GM21447 (cell line): ENCODE measurements at regions not wholly inside any gene's neighbourhood (a gene's known extent, or its start where the extent isn't known, plus 50 kb on each side); places are given as distances from the start of the nearest gene placed in this dataset.
"Not testable (repeated sequence)": the region's sequence is repeated elsewhere in the genome, so short reads cannot be mapped to it uniquely, and the experiment has no call there.

Experiments used
- ATAC-seq: cut with Tn5 transposase; IDR thresholded peaks from one replicate; pipeline ENCODE4 v1.9.1; 2021; ENCODE audit not compliant: unreplicated experiment

DNA sequence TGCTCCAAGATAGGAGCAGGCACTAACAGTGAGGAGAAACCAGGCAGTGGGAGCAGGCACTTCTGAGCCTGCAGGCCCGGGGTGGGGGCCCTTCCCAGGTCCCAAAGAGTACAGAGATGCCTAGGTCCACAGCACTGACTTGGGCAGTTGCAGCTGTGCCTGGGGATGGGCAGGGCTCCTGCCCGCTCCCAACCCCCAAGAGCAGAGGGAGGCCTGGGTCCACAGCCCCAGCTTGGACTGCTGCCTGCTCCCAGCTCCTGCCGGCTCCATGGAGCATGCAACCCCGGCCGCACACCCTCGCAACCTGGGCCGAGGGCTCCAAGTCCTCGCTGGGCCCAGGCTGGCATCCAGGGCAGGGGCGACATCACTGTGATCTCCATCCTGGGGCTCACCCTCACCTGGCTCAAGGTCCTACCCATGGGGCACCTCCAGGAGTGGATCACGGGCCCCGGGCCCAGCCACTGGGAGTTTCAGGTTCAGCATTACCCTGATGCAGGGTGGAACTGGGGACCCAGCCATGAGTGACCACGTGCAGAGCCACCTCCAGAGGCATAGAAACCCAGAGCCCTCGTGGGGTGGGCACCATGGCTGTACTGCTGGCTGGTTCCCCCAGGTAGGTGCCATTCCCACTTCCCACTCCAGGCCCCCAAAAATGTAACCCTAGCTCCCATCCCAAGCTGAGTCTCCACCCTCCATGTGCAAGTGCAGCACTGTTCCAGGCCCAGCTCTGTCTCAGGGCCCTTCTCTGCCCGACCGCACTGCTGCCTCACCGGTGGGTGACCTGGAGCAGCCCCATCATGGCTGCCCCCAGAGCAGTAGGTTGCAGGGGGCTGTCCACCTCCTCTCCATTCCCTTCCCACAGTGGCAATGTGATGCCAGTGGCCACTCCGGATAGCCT is 325.6 kb downstream of the NR4A2 start:
- ATAC-seq: no peak

DNA sequence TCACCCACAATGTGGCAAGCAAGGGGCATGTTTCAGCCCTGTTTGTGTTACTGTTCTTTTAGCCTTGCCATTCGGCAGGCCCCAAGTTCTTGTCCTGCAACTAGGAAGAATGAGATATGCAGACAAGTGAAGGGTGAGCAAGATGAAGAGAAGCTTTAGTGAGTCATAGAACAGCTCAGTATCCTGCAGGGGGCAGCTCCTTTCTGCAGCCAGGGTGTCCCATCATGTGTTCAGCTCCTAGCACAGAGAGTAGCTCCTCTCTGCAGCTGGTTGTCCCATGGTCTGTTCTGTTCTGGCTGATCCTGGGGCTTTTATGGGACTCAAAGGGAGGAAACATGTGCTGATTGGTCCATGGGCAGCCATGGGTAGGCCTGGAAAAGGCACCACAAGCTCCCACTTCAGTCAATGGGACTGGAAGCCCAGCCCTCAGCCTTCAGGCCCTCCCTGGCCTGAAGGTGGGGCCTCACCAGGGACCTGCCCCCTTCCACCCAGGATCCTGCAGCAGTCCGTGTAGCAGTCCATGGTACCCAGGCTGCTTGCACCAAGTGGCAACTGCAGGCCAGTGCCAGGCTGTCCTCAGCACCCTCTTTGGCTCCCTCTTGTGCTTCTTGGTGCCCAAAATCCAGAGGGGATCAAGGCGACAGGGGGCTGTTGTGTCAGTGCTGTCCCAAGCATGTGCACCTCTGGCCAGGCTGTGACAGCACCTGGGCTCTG is 326.4 kb downstream of the NR4A2 start:
- ATAC-seq: no peak

DNA sequence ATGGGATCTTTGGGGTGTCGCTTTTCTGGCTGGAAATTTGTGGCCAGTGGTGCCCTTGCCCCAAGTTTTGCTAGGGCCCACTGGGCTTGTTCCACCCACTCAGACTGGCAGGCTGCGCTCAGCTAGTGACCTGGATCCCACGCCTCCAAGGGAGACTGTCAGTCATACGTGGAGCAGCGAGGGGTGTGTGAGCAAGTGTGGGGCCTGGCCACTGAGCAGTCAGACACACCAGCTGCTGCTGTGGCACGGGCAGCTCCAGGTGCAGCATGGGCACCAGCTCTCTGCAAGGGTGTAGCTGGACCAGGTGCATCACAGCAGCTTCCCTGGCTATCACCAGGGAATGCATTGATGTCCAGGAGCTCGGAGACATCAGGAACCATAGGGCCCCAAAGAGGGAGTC is 327.0 kb downstream of the NR4A2 start:
- ATAC-seq: no peak

DNA sequence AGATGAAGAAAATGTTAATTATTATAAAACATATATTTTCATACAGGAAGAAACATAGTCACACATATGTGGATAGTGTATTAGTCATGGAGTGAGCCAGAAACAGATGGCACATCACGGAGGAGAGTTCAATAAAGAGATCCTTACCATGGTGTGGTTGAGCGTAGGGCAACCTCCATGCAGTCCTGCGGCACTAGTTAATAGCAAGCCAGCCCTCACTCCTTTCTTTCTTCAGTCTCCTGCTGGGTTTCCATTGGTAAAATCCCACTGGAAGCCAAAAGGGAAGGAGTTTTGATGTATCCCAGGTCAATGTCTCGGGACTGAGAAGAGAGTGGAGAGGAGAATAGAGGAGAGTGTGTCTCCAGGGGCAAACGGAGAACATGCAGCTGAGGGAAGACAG is 328.1 kb downstream of the NR4A2 start:
- no peak for ATAC-seq

DNA sequence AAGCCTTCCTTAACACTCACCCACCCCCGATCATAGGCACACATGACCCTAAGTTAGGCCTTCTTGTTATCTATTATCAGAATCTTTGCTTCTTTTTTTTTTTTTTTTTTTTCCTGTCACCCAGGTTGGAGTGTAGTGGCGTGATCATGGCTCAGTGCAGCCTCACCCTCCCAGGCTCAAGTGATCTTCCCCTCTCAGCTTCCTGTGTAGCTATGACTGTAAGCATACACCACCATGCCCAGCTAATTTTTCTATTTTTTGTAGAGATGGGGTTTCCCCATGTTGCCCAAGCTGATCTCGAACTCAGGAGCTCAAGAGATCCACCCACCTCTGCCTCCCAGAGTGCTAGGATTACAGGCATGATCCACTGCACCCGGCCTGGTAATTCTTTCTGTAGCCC is 328.7 kb downstream of the NR4A2 start:
- no peak for ATAC-seq

DNA sequence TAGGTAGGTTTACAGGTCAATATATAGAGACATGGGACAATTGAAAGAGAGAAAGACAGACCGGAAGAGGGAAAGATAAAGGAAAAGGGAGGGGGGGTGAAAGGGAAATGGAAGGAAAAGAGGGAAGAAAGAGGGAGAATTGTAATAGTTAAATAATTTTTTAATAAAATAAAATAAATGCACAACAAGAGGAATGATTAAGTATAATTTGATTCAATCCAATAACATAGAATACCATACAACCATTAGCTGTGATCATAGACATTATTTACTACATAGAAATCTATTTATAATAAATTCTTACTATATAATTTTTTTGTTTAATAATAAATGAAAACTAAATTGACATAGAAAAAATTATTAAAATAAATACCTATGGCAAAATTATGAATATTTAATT is 330.7 kb downstream of the NR4A2 start:
- ATAC-seq: no peak

DNA sequence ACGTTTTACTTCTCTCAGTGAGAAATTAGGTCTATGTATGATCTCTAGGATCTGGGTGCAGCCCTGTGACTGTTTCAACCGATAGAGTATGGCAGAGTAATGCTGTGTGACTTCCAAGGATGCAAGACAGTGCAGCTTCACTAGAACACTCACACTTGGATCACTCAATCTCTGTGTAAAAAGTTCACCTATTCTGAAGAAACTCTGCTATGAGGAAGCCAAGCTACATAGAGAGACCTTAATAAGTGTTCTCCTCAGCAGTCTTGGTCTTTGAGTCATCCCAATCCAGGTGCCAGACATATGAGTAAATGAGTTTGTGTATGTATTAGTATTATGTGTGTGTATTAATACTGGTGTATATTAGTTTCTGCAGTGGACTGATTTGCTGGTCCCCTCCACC is 335.0 kb downstream of the NR4A2 start:
- no peak for ATAC-seq

DNA sequence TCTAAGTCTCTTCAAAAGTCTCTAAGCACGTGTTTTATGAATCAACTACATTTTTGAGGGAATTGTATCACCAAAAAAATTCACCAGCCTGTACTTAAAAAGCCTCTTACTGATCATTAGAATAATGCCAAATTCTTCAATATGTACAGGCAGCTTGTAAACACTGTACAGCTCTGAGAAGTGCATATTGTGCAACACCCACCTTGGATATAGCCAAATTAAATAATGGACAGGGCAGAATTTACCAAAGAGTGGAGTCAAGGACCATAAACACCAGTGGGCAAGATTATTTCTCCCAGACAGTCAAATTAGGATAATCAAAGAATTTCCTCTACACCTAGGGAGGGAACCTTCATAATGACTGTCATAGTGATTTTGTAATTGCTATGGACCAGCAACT is 338.2 kb downstream of the NR4A2 start:
- no peak for ATAC-seq

DNA sequence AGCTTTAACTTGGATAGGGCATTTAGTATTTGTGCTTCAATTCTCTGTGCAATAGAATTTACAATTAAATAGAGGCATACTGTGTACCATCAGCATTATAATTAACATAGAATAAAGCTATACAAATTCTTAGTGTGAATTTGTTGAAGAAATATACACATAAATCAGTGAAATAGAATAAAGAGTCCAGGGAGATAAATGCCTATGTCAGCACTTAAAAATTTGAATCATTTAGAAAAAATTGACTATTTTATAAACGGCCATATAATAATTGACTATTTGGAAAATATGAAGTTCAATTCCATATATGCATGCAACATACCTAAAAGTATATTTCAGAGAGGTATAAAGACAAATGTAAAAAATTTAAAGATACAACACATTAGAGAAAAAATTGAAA is 348.7 kb downstream of the NR4A2 start:
- ATAC-seq: no peak

DNA sequence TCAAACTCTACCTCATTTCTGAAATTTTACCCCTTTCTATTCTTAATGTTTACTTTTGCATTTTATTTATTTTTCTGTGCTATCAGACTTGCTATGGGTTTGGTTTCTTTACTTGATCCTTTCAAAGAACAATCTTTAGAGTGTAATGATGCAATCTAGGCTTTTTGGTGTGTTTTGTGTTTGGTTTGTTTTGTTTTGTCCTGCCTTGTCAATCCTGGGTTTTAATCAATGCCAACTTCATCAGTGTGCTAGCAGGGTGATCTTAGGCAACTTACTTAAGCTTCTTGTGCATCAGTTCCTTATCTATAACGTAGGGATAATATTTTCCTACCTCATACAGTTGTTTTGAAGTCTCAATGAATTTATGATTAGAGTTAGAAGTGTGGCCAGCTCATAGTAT is 350.4 kb downstream of the NR4A2 start:
- ATAC-seq: no peak

DNA sequence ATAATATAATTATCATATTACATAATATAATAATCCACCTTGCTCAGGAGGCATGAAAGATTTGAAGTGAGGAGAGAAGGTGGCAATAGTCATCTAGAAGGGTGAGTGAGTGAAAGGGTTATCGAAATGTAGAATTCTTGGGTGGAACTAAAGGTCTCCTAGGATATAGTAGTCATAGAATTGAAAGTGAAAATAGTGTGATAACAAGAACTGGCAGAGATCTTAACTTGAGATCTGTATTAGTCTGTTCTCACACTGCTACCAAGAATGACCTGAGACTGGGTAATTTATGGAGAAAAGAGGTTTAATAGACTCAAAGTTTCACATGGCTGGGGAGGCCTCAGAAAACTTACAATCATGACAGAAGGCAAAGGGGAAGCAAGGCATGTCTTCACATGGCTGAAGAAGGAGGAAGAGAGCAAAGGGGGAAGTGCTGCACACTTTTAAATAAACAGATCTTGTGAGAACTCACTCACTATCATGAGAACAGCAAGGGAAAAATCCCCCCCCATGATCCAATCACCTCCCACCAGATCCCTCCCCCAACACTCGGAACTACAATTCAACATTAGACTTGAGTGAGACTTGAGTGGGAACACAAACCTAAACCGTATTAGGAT is 351.5 kb downstream of the NR4A2 start:
- ATAC-seq: peak; percentile 50

DNA sequence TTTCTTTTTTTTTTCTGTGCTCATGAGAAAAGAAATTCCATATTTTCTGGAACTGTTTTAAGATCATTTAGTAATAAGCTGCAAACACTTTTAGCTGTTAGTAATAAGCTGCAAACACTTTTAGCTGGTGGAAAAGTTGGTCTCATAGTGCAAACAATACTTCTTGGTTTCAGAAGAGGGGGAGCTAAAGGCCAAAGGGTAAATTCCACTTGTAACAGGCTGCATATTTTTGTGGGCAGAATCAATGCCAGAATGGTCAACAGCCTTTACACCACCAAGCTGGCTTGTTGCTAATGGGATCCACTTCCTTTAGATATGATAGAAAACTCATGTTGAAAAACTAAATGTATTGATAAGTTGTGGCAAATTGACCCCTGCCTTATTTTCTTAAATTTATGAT is 356.8 kb downstream of the NR4A2 start:
- no peak for ATAC-seq

DNA sequence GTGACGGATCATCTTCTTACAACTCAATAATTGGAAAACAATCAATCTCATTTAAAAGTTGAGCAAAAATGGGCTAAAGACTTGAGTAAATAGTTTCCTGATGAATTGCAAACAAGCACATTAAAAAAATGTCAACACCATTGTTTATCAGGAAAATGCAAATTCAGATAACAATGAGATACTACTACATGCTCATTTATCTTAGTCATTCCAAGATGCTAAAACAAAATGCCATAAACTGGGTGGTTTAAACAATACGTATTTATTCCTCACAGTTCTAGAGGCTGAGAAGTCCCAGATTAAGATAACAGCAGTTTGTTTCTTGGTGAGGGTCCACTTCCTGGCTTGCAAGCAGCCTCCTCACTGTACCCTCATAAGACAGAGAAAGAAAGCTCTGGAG is 359.6 kb downstream of the NR4A2 start:
- ATAC-seq: no peak

DNA sequence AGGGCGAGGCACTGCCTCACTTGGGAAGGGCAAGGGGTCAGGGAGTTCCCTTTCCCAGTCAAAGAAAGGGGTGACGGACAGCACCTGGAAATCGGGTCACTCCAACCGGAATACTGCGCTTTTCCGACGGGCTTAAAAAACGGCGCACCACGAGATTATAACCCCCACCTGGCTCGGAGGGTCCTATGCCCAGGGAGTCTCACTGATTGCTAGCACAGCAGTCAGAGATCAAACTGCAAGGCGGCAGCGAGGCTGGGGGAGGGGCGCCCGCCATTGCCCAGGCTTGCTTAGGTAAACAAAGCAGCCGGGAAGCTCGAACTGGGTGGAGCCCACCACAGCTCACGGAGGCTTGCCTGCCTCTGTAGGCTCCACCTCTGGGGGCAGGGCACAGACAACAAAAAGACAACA is 366.5 kb downstream of the NR4A2 start:
- not testable (repeated sequence) for ATAC-seq

DNA sequence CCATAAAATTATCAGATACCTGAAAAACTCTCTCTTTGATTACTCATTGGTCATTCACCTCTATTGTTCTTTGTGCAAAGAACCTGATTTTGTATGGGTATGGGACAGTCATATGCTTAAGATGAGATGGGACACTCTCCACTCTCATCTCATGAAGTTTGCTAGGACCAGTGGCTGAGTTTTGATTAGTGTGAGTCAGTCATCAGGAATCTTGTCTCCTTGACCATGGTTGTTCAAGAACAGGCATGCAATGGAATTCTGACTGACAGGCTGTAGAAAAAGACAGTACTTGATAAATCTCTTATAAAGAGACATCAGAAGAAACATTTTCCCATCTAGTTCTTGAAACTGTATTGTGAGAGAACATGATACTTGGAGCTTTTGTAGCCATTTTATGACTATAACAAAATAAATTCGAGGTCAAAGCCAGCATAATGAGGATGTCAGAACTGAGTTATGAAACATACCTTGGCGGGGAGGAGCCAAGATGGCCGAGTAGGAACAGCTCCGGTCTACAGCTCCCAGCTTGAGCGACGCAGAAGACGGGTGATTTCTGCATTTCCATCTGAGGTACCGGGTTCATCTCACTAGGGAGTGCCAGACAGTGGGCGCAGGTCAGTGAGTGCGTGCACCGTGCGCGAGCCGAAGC is 367.0 kb downstream of the NR4A2 start:
- no peak for ATAC-seq

DNA sequence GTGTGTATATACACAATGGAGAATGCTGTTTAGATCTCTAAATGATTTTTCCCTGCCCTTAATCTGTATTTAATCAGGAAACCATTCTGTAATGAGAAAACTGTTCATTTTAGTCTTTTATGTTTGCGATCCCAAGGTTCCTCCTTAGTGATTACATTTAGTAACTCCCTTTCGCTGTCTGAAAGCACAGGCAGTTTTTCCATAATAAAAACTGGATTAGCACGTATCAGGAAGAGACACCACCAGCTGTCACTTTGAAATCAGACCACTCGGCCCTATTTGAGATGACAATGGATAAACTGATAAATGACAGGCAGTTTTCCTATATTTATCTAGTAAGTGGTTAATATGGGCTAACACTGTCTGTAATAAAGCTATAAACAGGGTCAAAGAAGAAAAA is 370.9 kb downstream of the NR4A2 start:
- no peak for ATAC-seq

DNA sequence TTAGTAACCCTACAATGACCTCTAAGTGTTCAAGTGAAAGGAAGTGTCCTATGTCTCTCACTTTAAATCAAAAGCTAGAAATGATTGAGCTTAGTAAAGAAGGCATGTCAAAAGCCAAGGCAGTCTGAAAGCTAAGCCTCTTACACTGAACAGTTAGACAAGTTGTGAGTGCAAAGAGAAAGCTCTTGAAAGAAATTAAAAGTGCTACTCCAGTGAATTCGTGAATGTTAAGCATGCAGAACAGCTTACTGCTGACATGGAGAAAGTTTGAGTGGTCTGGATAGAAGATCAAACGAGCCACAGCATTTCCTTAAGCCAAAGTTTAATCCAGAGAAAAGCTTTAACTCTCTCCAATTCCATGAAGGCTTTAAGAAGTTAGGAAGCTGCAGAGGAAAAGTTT is 373.7 kb downstream of the NR4A2 start:
- ATAC-seq: no peak

DNA sequence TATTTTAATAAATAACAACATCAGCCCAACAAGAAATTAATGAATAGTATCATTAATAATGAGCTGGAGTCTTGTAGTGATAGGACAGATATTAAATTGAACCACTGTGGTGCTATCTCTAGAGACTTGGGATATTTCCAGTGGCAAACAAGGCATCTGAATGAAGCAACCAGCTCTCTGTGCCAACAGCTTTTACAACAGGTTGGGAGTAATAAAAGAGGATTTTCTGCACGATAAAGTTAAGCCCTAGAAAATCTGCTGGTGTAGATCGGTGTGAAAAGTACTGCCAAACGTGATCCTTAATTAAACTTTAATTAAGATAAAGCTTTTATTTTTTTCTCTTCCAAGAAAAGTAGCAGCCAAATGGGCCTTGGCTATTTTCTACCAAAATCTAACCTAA is 385.5 kb downstream of the NR4A2 start:
- ATAC-seq: no peak

DNA sequence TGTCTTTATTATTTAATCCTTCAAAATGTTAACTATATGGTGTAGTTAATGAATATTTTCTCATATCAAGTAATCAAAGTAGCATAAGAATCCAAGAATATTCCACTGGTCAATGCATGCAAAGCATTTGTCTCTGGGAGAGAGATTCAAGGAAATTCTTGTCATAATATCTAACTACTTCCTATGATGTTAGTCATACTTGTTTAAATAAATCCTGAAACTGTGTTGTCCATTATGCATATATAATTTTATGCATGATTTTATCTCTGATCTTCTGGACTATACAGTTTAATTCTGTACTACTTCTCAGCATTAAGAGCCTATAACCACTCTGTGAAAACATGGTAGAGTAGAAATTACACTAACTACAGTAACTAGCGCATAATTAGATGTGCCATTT is 388.3 kb downstream of the NR4A2 start:
- no peak for ATAC-seq

DNA sequence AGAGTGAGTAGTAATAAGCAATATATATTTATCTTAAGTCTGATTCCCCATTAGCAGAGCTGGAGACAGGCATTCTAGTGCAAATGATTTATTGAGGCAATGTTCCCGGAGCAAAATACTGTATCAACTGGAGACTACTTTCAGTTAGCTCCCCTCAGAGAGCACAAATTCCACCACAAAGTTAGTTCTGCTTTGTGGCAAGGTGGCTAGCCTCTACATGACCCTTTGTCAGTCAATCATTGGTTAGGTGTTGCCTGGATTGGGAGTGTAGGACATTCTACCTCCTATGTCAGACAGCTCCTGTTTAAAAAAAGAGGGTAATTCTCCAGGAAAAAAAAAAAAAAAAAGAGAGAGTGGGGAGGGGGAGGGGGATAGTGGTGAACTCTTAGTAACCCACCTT is 402.2 kb downstream of the NR4A2 start:
- no peak for ATAC-seq

DNA sequence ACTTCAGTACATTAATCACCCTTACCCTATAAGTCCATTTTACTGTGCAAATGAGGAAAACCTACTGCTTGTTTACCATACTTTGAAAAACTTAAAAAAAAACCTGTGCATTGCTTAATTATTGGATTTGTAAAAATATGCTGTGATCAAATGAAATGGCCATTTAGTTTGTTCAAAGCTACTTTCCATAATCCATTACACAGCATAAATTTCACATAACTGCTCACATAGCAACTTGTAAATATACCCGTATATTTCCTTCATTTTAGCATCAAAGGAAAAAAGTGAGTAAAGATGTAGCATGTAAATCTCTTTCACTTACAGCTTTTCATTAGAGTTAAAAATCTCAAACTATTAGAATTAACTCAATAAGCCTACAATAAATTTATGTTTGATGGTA is 415.1 kb downstream of the NR4A2 start:
- no peak for ATAC-seq

DNA sequence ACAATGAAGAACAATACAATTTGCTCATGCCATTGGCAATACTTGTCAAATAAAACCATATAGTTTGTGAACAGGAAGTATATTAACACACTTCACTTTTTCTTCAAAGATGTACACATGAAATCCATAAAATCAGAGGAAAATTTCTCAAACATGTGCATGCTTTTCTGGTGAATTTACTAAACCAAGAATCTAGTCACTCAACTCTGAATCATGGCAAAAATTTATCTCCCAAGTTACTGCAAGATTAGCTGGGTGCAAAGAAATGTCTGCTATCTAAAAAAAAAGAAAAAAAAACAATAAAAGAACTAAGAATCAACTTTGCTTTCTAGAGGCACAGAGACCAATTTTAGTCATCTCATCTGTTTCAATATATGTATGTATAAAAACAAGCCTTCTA is 419.2 kb downstream of the NR4A2 start:
- ATAC-seq: no peak
